Nephron progenitor cell (in vitro differentiated cells): ENCODE measurements at regions not wholly inside any gene's neighbourhood (a gene's known extent, or its start where the extent isn't known, plus 50 kb on each side); places are given as distances from the start of the nearest gene placed in this dataset.

Source experiments
- DNase-seq: peaks from one replicate; pipeline ENCODE4 v3.0.0; 2021
- H3K27ac Mint-ChIP-seq: 2 replicates; pipeline ENCODE4 v1.8.0; 2021; ENCODE audit warnings: mild to moderate bottlenecking, moderate library complexity, mixed read lengths
- H3K27me3 Mint-ChIP-seq: 2 replicates; pipeline ENCODE4 v1.8.0; 2021; ENCODE audit warnings: mild to moderate bottlenecking, low read depth, mixed read lengths; ENCODE audit not compliant: poor library complexity
- H3K36me3 Mint-ChIP-seq: 2 replicates; pipeline ENCODE4 v1.8.0; 2021; ENCODE audit warnings: low read depth, mixed read lengths
- H3K4me1 Mint-ChIP-seq: 2 replicates; pipeline ENCODE4 v1.8.0; 2021; ENCODE audit warnings: mixed read lengths
- H3K4me3 Mint-ChIP-seq: 2 replicates; pipeline ENCODE4 v1.8.0; 2021; ENCODE audit warnings: mild to moderate bottlenecking, moderate library complexity, mixed read lengths
- H3K9me3 Mint-ChIP-seq: 2 replicates; pipeline ENCODE4 v1.8.0; 2021; ENCODE audit warnings: mild to moderate bottlenecking, moderate library complexity, mixed read lengths
- TF ChIP-seq, protein P1 (sequence below): fragments of 200-600 bp; sonication (generic); IDR thresholded peaks from 2 replicates; pipeline ENCODE4 v1.5.0; 2021; ENCODE audit warnings: antibody characterized with exemption

DNA sequence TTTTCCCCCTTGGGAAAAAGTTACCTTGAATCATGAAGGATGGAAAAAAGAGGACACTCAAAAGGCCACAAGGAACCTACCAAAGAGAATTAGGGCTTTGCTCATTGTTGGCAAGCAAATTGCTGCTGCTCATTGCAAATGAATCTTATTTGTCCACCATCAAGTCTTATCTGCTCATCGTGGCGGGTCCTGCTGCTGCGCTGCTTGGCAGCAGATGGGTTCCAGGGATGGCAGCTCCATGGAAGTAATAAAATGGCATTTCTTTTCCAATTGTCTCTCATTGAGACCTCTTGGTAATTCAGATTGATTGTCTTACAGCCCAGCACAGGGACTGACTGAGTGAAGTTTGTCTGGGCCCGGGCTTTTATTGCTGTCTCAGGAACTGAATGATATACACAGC is 118.7 kb downstream of the MRM1 start:
- H3K9me3 Mint-ChIP-seq = no peaks in the 10 kb centered on the region
- TF ChIP-seq, protein P1, sequence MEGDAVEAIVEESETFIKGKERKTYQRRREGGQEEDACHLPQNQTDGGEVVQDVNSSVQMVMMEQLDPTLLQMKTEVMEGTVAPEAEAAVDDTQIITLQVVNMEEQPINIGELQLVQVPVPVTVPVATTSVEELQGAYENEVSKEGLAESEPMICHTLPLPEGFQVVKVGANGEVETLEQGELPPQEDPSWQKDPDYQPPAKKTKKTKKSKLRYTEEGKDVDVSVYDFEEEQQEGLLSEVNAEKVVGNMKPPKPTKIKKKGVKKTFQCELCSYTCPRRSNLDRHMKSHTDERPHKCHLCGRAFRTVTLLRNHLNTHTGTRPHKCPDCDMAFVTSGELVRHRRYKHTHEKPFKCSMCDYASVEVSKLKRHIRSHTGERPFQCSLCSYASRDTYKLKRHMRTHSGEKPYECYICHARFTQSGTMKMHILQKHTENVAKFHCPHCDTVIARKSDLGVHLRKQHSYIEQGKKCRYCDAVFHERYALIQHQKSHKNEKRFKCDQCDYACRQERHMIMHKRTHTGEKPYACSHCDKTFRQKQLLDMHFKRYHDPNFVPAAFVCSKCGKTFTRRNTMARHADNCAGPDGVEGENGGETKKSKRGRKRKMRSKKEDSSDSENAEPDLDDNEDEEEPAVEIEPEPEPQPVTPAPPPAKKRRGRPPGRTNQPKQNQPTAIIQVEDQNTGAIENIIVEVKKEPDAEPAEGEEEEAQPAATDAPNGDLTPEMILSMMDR = no peak
- H3K27me3 Mint-ChIP-seq = peaks cover 62% of the 10 kb centered on the region
- H3K36me3 Mint-ChIP-seq = no peaks in the 10 kb centered on the region
- H3K27ac Mint-ChIP-seq = no peak overlapping the region
- peaks cover 51% of the 10 kb centered on the region for H3K4me1 Mint-ChIP-seq
- no peak for DNase-seq
- no peak overlapping the region for H3K4me3 Mint-ChIP-seq

DNA sequence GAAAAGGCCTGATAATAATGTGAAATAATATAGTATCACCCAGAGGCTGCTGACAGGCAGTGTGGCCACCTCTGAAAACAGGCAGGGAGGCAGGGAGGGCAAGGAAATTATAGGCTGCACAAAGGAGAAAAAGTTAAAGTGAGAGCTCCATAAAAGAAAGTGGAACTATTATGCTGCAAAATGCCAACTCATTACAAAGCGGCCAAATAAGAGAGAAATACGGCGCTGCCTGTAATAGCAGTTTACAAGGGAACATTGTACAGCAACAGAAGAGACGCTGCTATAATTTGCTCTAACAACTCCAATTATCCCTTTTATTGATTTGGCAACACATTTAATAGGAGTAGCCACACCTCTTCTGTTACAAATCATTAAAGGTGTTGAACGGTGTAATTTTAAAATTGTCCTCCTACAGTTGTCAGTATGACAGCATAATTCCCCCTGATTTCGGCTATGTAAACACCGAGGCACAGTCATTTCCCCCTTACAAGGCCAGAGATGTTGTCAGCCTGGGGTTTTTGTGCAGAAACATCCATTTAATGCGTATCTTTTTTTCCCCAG is 120.3 kb downstream of the MRM1 start:
- peaks cover 75% of the 10 kb centered on the region for H3K27me3 Mint-ChIP-seq
- H3K36me3 Mint-ChIP-seq = no peaks in the 10 kb centered on the region
- peak overlapping the region; percentile 78 for H3K4me3 Mint-ChIP-seq
- H3K27ac Mint-ChIP-seq = peak overlapping the region; percentile 73
- DNase-seq = no peak
- TF ChIP-seq, protein P1 = no peak
- no peaks in the 10 kb centered on the region for H3K9me3 Mint-ChIP-seq
- peaks cover 51% of the 10 kb centered on the region for H3K4me1 Mint-ChIP-seq

DNA sequence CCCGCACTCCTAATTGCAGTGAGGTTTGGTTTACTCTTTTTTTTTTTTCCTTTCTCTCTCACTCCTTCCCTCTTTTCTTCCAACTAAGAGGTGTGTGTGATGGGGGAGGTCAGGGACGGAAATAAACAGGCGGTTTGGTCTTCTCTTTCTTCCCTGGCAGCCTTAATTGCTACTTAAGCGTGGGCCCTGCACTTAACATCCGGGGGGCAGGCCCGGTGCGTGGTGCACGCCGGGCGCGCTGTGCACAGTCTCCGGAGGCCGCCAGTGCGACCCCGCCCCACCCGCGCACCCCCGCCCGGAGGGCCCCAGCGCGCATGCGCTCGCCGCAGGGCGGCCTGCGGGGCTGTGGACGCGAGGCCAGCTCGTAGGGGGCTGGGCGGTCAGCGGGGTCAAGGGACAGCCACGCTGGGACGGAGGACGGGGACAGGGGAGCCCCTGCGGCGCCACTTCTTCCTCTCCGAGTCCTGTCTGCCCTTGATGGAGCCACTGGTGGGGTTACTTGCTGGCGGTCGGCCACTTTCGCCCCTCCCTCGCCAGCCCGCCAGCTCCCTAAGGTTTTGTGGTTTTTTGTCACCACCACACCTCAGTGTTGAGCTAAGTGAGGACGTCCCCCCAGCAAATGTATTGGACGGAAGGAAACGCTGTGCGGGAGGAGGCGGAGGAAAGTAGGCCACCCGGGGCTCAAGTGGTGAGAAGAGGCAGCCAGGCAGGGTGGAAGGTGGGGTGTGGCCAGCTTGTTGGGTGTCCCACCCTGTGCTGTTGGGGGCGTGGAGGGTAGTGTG is 120.9 kb downstream of the MRM1 start:
- Mint-ChIP-seq H3K36me3 (no peaks in the 10 kb centered on the region), H3K4me3 (peak overlapping the region; percentile 78), H3K27me3 (peaks cover 76% of the 10 kb centered on the region), H3K4me1 (peaks cover 54% of the 10 kb centered on the region), H3K9me3 (no peaks in the 10 kb centered on the region), H3K27ac (peak overlapping the region; percentile 73)
- TF ChIP-seq, protein P1 = no peak
- DNase-seq = peak; percentile 86

DNA sequence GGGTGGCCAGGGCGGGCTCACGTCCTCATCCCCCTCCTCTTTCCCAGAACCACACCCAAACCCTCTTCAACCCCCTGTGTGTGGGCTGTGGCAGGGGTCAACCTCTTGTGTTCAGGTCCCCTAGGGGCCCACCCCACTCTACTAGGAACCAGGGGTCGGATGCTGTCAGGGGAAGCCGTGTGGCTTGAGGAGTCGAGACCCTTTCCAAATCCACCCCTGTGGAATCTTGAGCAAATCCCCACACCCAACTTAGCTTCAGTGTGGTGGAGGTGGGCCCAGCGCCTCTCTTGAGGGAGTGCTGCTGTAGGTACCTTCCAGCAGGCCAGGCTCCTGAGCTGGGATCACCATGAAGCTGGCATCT is 121.5 kb downstream of the MRM1 start:
- no peaks in the 10 kb centered on the region for H3K9me3 Mint-ChIP-seq
- H3K36me3 Mint-ChIP-seq = no peaks in the 10 kb centered on the region
- H3K4me1 Mint-ChIP-seq = peaks cover 59% of the 10 kb centered on the region
- TF ChIP-seq, protein P1 = no peak
- H3K27ac Mint-ChIP-seq = no peak overlapping the region
- H3K27me3 Mint-ChIP-seq = peaks cover 77% of the 10 kb centered on the region
- DNase-seq = no peak
- H3K4me3 Mint-ChIP-seq = peak overlapping the region; percentile 69

DNA sequence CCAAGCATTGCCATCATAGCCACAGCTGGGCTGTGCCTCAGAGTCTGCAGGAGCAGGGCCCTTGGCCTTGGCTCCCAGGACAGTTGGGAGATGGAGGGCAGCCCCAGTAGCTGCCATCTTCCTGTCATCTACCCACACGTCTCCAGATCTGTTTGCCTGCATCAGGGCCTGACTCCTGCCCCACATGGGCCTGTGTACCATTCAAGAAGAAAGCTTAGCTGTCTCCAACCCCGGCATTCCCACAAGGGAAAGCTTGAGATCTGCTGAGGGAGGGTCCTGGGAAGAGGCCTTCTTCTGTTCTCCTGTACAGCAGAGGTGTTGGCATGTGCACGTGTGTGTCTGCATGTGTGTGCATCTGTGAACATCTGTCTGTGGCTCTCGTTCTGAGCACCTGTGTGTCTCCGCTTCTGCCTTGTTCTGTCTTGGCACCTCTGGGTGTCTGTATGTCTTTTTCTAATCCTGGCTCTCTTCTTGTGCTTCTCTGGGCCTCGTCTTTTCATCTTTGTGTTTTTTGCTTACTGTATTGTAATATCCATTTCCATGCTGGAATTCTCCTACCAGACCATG is 122.2 kb downstream of the MRM1 start:
- Mint-ChIP-seq H3K27me3 (peaks cover 78% of the 10 kb centered on the region), H3K9me3 (no peaks in the 10 kb centered on the region), H3K4me3 (peak overlapping the region; percentile 33), H3K4me1 (peaks cover 66% of the 10 kb centered on the region), H3K36me3 (no peaks in the 10 kb centered on the region), H3K27ac (peak overlapping the region; percentile 12)
- no peak for DNase-seq
- TF ChIP-seq, protein P1 = no peak
